ENCODE measurements at regions not wholly inside any gene's neighbourhood (a gene's known extent, or its start where the extent isn't known, plus 50 kb on each side); places are given as distances from the start of the nearest gene placed in this dataset.
A peak's percentile ranks its signal among the peaks of the same experiment; 100 is the strongest.

DNA sequence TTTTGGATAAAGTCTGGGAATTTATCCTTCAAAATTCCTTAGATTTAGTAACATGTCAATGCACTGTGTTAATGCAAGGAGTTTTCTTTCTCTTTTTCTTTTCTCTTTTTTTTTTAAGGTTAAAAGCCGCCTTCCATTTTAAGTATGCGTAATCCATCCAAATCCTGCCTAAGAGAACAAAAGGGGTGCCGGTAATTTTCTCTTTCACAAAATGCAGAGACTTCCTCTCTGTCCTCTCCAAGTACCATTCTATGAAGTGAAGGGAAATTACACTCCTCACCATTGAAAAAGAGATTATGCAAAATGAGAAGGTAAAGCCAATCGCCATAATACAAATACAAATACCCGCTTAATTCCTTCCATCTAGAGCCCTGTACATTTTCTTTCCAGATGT lies 273.8 kb downstream of the BLID start:
- no peak for FAIRE-seq
- no peak overlapping the region for H3K4me3 ChIP-seq (ENCODE audit: low read depth in 1 of 3, low read length in 3 of 3)
- H3K27ac ChIP-seq (ENCODE audit: low read depth in 1 of 3, low read length in 2 of 3) = no peak overlapping the region
- no peaks in the 10 kb centered on the region for H3K9me3 ChIP-seq (ENCODE audit: control insufficient read depth in 2 of 2, insufficient read depth in 1 of 2, low read depth in 1 of 2, low read length in 1 of 2)
- no peaks in the 10 kb centered on the region for H3K36me3 ChIP-seq (ENCODE audit: control insufficient read depth in 3 of 3, insufficient read depth in 2 of 3, low read depth in 1 of 3, low read length in 3 of 3)
- DNase-seq = no peak
- no peaks in the 10 kb centered on the region for H3K27me3 ChIP-seq (ENCODE audit: control insufficient read depth in 3 of 3, insufficient read depth in 3 of 3, low read length in 3 of 3)
- no peaks in the 10 kb centered on the region for H3K4me1 ChIP-seq (ENCODE audit: control insufficient read depth in 3 of 3, insufficient read depth in 2 of 3, low read depth in 1 of 3, low read length in 2 of 3)
- 90 to 96% (median 91%) methylated on average over 5 of the region's 5 CpGs for WGBS, 3 donors

DNA sequence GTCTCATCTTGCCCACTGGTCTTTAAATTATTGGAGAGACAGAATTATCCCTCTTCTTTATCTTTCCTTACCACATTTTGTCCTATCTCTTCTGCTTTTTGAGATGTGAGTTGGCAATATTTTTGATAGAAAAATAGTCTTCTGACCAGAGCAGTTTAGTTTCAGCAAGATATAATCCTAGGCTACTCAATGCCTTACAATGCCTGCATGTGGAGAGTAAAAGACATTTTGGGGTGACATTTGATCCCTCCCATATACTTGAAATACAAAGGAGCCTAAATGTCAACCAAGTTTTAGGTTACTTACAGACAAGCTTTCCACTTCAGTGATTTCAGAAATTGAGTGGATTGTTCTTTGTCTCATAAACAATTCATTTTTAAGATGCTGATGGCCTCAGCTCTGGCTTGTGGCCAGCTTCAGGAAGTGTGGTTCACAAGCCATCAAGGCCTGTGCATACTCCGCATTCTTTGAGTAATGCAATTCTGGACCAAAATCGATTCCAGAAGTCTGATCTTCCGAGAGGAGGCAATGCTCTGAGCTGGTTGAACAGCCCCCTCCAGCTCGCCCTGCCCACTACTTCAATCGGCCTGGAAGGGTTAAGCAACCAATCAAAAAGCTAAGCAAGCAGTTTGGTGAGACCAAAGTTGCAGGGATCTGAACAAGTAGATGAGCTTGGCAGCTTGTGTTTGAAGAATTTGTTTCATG lies 274.4 kb downstream of the BLID start:
- Histone ChIP-seq H3K27me3 (ENCODE audit: control insufficient read depth in 3 of 3, insufficient read depth in 3 of 3, low read length in 3 of 3) (no peaks in the 10 kb centered on the region), H3K27ac (ENCODE audit: low read depth in 1 of 3, low read length in 2 of 3) (no peak overlapping the region), H3K9me3 (ENCODE audit: control insufficient read depth in 2 of 2, insufficient read depth in 1 of 2, low read depth in 1 of 2, low read length in 1 of 2) (no peaks in the 10 kb centered on the region), H3K36me3 (ENCODE audit: control insufficient read depth in 3 of 3, insufficient read depth in 2 of 3, low read depth in 1 of 3, low read length in 3 of 3) (no peaks in the 10 kb centered on the region), H3K4me3 (ENCODE audit: low read depth in 1 of 3, low read length in 3 of 3) (no peak overlapping the region), H3K4me1 (ENCODE audit: control insufficient read depth in 3 of 3, insufficient read depth in 2 of 3, low read depth in 1 of 3, low read length in 2 of 3) (no peaks in the 10 kb centered on the region)
- FAIRE-seq (no peak), DNase-seq (peak in 1 of 2 donors; percentile 1)
- WGBS, 3 donors = 53 to 56% (median 56%) methylated on average over 5 of the region's 5 CpGs

DNA sequence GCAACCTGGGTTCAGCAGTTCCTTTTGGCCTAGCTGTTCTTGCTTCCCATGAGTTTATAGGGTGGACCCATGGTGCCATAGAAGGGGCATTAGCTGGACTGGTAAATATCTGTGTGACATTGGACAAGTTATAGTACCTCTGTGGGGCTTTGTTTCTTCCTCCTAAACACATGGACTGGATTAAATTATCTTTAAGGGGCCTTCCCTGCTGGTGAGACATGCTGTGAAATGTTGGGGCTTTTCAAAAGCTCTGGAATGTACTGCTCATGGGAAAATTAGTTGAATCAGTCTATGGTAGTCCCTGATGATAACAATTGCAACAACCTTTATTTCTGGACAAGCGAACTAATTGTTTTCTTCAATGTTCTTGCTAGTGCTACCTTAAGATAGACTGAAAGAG lies 276.2 kb downstream of the BLID start:
- Histone ChIP-seq H3K36me3 (ENCODE audit: control insufficient read depth in 3 of 3, insufficient read depth in 2 of 3, low read depth in 1 of 3, low read length in 3 of 3) (no peaks in the 10 kb centered on the region), H3K9me3 (ENCODE audit: control insufficient read depth in 2 of 2, insufficient read depth in 1 of 2, low read depth in 1 of 2, low read length in 1 of 2) (no peaks in the 10 kb centered on the region), H3K4me1 (ENCODE audit: control insufficient read depth in 3 of 3, insufficient read depth in 2 of 3, low read depth in 1 of 3, low read length in 2 of 3) (no peaks in the 10 kb centered on the region), H3K4me3 (ENCODE audit: low read depth in 1 of 3, low read length in 3 of 3) (no peak overlapping the region), H3K27me3 (ENCODE audit: control insufficient read depth in 3 of 3, insufficient read depth in 3 of 3, low read length in 3 of 3) (no peaks in the 10 kb centered on the region), H3K27ac (ENCODE audit: low read depth in 1 of 3, low read length in 2 of 3) (no peak overlapping the region)
- DNase-seq = no peak
- no peak for FAIRE-seq
- 78 to 89% (median 85%) methylated on average over 1 of the region's 1 CpG for WGBS, 3 donors

DNA sequence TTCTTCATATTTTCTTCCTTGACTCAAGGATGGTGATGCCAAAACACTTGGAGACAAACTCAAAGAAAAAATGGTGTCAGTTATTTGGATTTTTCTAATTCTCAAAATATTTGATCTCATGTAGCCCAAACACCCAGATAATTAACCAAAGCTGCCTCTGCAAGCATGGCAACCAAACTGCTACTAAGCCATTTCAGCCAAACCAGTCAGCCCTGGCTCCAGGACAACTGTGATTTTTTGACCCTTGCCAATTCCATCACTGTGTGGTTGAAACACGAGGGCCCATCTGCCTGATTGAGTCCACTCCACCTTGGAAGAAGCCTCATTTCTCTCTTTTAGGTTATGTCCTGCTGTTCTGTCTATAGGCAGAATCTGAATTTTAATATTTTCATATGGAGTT lies 277.4 kb downstream of the BLID start:
- Histone ChIP-seq H3K4me1 (ENCODE audit: control insufficient read depth in 3 of 3, insufficient read depth in 2 of 3, low read depth in 1 of 3, low read length in 2 of 3) (no peaks in the 10 kb centered on the region), H3K27me3 (ENCODE audit: control insufficient read depth in 3 of 3, insufficient read depth in 3 of 3, low read length in 3 of 3) (no peaks in the 10 kb centered on the region), H3K4me3 (ENCODE audit: low read depth in 1 of 3, low read length in 3 of 3) (no peak overlapping the region), H3K36me3 (ENCODE audit: control insufficient read depth in 3 of 3, insufficient read depth in 2 of 3, low read depth in 1 of 3, low read length in 3 of 3) (no peaks in the 10 kb centered on the region), H3K27ac (ENCODE audit: low read depth in 1 of 3, low read length in 2 of 3) (no peak overlapping the region), H3K9me3 (ENCODE audit: control insufficient read depth in 2 of 2, insufficient read depth in 1 of 2, low read depth in 1 of 2, low read length in 1 of 2) (no peaks in the 10 kb centered on the region)
- FAIRE-seq = no peak
- WGBS, 3 donors = 19 to 61% (median 31%) methylated on average over 1 of the region's 1 CpG
- no peak for DNase-seq

DNA sequence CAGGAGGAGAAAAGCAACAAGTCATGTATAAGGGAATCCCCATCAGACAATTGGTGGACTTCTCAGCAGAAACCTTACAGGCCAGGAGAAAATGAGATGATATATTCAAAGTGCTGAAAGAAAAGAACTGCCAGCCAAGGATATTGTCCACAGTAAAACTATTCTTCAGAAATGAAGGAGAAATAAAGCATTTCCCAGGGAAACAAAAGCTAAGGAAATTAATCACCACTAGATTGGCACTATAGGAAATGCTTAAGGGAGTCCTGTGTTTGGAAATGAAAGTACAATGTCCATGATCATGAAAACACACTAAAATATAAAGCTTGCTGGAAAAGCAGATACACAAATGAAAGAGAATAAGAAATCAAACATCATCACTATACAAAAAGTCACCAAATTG lies 282.0 kb downstream of the BLID start:
- Histone ChIP-seq H3K36me3 (ENCODE audit: control insufficient read depth in 3 of 3, insufficient read depth in 2 of 3, low read depth in 1 of 3, low read length in 3 of 3) (no peaks in the 10 kb centered on the region), H3K27ac (ENCODE audit: low read depth in 1 of 3, low read length in 2 of 3) (no peak overlapping the region), H3K4me3 (ENCODE audit: low read depth in 1 of 3, low read length in 3 of 3) (no peak overlapping the region), H3K27me3 (ENCODE audit: control insufficient read depth in 3 of 3, insufficient read depth in 3 of 3, low read length in 3 of 3) (no peaks in the 10 kb centered on the region), H3K4me1 (ENCODE audit: control insufficient read depth in 3 of 3, insufficient read depth in 2 of 3, low read depth in 1 of 3, low read length in 2 of 3) (no peaks in the 10 kb centered on the region), H3K9me3 (ENCODE audit: control insufficient read depth in 2 of 2, insufficient read depth in 1 of 2, low read depth in 1 of 2, low read length in 1 of 2) (peaks cover 0 to 5% of the 10 kb centered on the region in 2 donors)
- DNase-seq = no peak
- FAIRE-seq = no peak

DNA sequence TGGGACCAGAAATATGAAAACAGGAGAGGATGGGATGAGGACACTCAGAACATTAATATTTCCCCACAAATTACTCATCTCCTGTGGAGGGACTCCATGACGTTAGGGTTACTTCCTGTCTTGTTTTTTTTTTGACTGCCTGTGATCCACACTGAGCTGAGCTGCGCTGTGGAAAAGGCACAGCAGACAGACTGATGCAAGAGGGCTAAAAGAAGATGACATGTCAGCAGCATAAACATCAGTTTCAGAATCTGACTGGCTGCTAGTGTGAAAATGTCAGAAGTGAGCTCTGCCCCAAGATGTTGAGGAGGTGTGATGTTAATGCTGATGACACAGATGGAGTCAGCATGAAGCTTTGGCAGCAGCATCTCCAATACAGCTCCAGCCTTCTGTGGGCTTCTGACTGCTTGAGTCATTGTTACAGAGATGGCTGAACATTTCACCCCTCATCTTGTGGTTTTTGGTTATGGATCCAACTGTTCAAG lies 286.8 kb downstream of the BLID start:
- WGBS, 3 donors = 42 to 56% (median 49%) methylated on average over 2 of the region's 2 CpGs
- H3K27me3 ChIP-seq (ENCODE audit: control insufficient read depth in 3 of 3, insufficient read depth in 3 of 3, low read length in 3 of 3) = no peaks in the 10 kb centered on the region
- H3K27ac ChIP-seq (ENCODE audit: low read depth in 1 of 3, low read length in 2 of 3) = no peak overlapping the region
- H3K4me3 ChIP-seq (ENCODE audit: low read depth in 1 of 3, low read length in 3 of 3) = no peak overlapping the region
- peaks cover 0 to 7% of the 10 kb centered on the region in 2 donors for H3K9me3 ChIP-seq (ENCODE audit: control insufficient read depth in 2 of 2, insufficient read depth in 1 of 2, low read depth in 1 of 2, low read length in 1 of 2)
- FAIRE-seq (no peak), DNase-seq (no peak)
- no peaks in the 10 kb centered on the region for H3K4me1 ChIP-seq (ENCODE audit: control insufficient read depth in 3 of 3, insufficient read depth in 2 of 3, low read depth in 1 of 3, low read length in 2 of 3)
- H3K36me3 ChIP-seq (ENCODE audit: control insufficient read depth in 3 of 3, insufficient read depth in 2 of 3, low read depth in 1 of 3, low read length in 3 of 3) = no peaks in the 10 kb centered on the region

DNA sequence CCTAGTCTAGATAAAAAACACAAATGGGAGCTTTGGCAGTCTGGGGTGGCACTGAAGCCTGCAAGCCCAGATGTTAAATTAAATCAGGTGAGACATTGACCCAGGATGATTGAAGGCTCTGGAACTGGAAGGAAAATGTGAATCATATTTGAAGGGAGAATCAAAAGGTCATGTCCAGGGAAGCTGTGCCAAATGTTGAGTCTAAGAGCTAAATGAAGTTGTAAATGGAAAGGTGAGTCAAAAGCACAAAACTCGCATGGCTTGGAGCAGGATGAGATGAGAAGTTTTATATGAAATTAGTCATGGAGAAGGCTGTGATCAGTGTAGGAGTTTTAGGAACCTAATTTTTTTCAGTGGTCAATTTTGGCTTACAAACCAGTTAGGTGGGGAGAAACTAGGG lies 301.1 kb downstream of the BLID start:
- no peaks in the 10 kb centered on the region for H3K27me3 ChIP-seq (ENCODE audit: control insufficient read depth in 3 of 3, insufficient read depth in 3 of 3, low read length in 3 of 3)
- DNase-seq (no peak), FAIRE-seq (no peak)
- no peak overlapping the region for H3K27ac ChIP-seq (ENCODE audit: low read depth in 1 of 3, low read length in 2 of 3)
- H3K4me3 ChIP-seq (ENCODE audit: low read depth in 1 of 3, low read length in 3 of 3) = no peak overlapping the region
- no peaks in the 10 kb centered on the region for H3K36me3 ChIP-seq (ENCODE audit: control insufficient read depth in 3 of 3, insufficient read depth in 2 of 3, low read depth in 1 of 3, low read length in 3 of 3)
- H3K9me3 ChIP-seq (ENCODE audit: control insufficient read depth in 2 of 2, insufficient read depth in 1 of 2, low read depth in 1 of 2, low read length in 1 of 2) = no peaks in the 10 kb centered on the region
- no peaks in the 10 kb centered on the region for H3K4me1 ChIP-seq (ENCODE audit: control insufficient read depth in 3 of 3, insufficient read depth in 2 of 3, low read depth in 1 of 3, low read length in 2 of 3)
- 65 to 96% (median 86%) methylated on average over 1 of the region's 1 CpG for WGBS, 3 donors

DNA sequence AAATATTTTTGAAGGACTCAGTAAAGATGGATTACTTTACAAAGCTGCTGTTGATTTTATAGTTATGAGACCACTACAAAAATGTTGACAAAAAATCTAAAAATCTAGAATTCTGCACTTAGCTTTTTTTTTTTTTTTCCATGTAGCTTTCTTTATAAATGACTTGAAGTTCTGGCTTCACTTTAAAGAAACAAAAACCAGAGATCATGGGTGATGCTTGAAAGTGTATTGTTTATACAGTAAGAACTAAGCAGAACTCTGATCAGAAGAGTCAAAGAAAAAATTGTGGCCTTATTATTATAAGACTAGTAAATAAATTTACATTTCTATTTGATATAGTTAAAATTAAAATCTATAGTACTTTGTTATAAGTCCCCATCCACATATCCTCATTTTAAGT lies 301.7 kb downstream of the BLID start:
- DNase-seq (no peak), FAIRE-seq (no peak)
- no peaks in the 10 kb centered on the region for H3K36me3 ChIP-seq (ENCODE audit: control insufficient read depth in 3 of 3, insufficient read depth in 2 of 3, low read depth in 1 of 3, low read length in 3 of 3)
- no peak overlapping the region for H3K27ac ChIP-seq (ENCODE audit: low read depth in 1 of 3, low read length in 2 of 3)
- H3K27me3 ChIP-seq (ENCODE audit: control insufficient read depth in 3 of 3, insufficient read depth in 3 of 3, low read length in 3 of 3) = no peaks in the 10 kb centered on the region
- no peak overlapping the region for H3K4me3 ChIP-seq (ENCODE audit: low read depth in 1 of 3, low read length in 3 of 3)
- no peaks in the 10 kb centered on the region for H3K4me1 ChIP-seq (ENCODE audit: control insufficient read depth in 3 of 3, insufficient read depth in 2 of 3, low read depth in 1 of 3, low read length in 2 of 3)
- H3K9me3 ChIP-seq (ENCODE audit: control insufficient read depth in 2 of 2, insufficient read depth in 1 of 2, low read depth in 1 of 2, low read length in 1 of 2) = no peaks in the 10 kb centered on the region

DNA sequence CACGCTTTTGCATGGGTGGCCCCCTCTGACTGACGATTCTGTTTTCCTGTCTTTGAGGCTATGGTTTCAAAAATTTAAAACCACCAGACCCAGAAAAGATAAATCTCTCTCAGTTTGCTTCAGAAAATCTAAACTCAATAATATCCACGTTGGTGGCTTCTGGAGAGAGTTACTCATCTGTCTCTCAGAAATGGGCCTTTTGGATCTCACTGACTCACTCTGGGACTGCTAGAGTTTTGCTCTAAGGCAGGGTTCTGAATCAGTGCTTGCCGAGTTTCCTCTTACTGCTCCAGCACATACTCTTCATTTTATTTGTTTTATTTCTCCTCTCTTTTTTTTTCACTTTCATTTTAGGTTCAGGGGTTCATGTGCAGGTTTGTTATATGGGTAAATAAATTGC lies 305.7 kb downstream of the BLID start:
- no peak overlapping the region for H3K4me3 ChIP-seq (ENCODE audit: low read depth in 1 of 3, low read length in 3 of 3)
- H3K27me3 ChIP-seq (ENCODE audit: control insufficient read depth in 3 of 3, insufficient read depth in 3 of 3, low read length in 3 of 3) = no peaks in the 10 kb centered on the region
- 48 to 56% (median 52%) methylated on average over 4 of the region's 4 CpGs for WGBS, 3 donors
- no peaks in the 10 kb centered on the region for H3K36me3 ChIP-seq (ENCODE audit: control insufficient read depth in 3 of 3, insufficient read depth in 2 of 3, low read depth in 1 of 3, low read length in 3 of 3)
- DNase-seq = no peak
- no peak overlapping the region for H3K27ac ChIP-seq (ENCODE audit: low read depth in 1 of 3, low read length in 2 of 3)
- no peak for FAIRE-seq
- no peaks in the 10 kb centered on the region for H3K4me1 ChIP-seq (ENCODE audit: control insufficient read depth in 3 of 3, insufficient read depth in 2 of 3, low read depth in 1 of 3, low read length in 2 of 3)
- H3K9me3 ChIP-seq (ENCODE audit: control insufficient read depth in 2 of 2, insufficient read depth in 1 of 2, low read depth in 1 of 2, low read length in 1 of 2) = no peaks in the 10 kb centered on the region

Measured in small intestine (tissue), 7 donors.